Effector memory CD8-positive, alpha-beta T cell (primary cell): ENCODE measurements at regions not wholly inside any gene's neighbourhood (a gene's known extent, or its start where the extent isn't known, plus 50 kb on each side); places are given as distances from the start of the nearest gene placed in this dataset.
"Not testable (repeated sequence)": the region's sequence is repeated elsewhere in the genome, so short reads cannot be mapped to it uniquely, and the experiment has no call there.

Source experiments
- ATAC-seq: fragments of 150-1000 bp; cut with Tn5 transposase; replicated peaks from 2 replicates; pipeline ENCODE4 v1.10.0; 2021; ENCODE audit warnings: mild to moderate bottlenecking, moderate library complexity
- DNase-seq, 3 experiments: peaks; one replicate each; pipeline ENCODE4 v3.0.0; 2021
- H3K27ac Mint-ChIP-seq, 2 donors: one replicate each; pipeline ENCODE4 v1.8.0; 2022; ENCODE audit warnings: mild to moderate bottlenecking in 2 of 2, mixed read lengths in 2 of 2, moderate library complexity in 2 of 2
- H3K27me3 Mint-ChIP-seq, 2 donors: one replicate each; pipeline ENCODE4 v1.8.0; 2022; ENCODE audit warnings: mixed read lengths in 2 of 2
- H3K36me3 Mint-ChIP-seq: one replicate; pipeline ENCODE4 v1.8.0; 2022; ENCODE audit warnings: mild to moderate bottlenecking, moderate library complexity, mixed read lengths; ENCODE audit not compliant: insufficient read depth
- H3K4me1 Mint-ChIP-seq, 2 donors: one replicate each; pipeline ENCODE4 v1.8.0; 2022; ENCODE audit warnings: low read depth in 2 of 2, mixed read lengths in 2 of 2
- H3K4me3 Mint-ChIP-seq, 2 donors: one replicate each; pipeline ENCODE4 v1.8.0; 2022; ENCODE audit warnings: mild to moderate bottlenecking in 2 of 2, mixed read lengths in 2 of 2, moderate library complexity in 2 of 2
- H3K9me3 Mint-ChIP-seq, 2 donors: one replicate each; pipeline ENCODE4 v1.8.0; 2022; ENCODE audit warnings: mixed read lengths in 2 of 2

DNA sequence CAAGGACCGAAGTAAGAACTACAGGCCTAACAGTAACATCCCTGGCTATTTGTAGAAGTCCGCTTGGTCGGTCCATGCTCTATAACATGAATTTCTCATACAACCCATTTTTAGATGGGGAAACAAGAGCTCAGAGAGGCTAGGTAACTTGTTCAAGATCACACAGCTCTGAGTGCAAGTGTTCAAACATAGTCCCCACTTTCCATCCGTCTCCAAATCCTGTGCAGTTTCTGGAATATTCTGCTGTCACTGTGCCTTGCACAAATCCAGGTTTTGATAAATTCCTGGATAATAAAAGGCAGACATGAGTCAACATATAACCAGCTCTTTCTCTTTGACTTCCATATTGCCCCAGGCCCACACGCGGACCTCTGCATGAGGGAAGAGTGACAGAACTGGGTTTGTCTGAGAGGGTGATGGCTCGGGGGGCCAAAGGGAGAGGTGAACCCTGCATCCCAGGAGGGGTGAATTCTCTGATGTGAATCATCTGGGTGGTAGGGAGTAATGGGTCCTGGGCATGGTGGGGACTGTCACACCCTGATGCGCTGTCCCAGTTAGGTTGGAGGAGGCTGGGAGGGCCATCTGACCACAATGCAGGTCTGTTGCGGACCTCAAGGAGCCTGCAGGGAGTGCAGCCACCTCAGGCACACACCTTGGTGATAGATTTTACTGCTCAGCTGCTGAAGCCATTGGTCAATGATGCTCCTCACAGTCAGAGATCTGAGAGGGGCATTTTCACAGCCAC, 162.2 kb downstream of the SMAD6 start:
- Mint-ChIP-seq H3K4me1 (peaks cover 0 to 4% of the 10 kb centered on the region in 2 donors), H3K36me3 (no peaks in the 10 kb centered on the region), H3K4me3 (no peak overlapping the region), H3K9me3 (no peaks in the 10 kb centered on the region), H3K27me3 (peaks cover 74 to 90% of the 10 kb centered on the region in 2 donors), H3K27ac (no peak overlapping the region)
- ATAC-seq (no peak), DNase-seq (no peak)

DNA sequence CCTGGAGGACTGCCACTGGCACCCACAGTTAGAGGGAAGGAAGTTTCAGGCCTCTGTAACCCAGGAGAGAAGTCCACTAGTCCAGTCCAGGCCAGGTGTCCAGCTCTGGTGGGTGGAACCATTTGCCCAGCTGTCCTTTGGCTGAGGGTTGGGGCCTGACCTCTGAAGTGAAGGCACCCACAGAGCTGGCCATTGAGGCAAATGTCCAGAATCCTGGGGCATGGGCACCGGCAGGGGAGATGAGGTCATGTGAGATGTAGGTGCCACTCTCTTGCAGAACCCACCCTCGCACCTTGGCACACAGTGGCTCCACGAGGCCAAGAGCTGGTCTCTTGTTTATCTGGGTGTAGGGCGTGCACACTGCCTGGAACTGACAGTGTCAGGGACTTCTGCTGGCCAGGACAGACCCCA, 162.8 kb downstream of the SMAD6 start:
- H3K4me1 Mint-ChIP-seq: peaks cover 0 to 4% of the 10 kb centered on the region in 2 donors
- no peaks in the 10 kb centered on the region for H3K36me3 Mint-ChIP-seq
- DNase-seq (no peak), ATAC-seq (no peak)
- H3K27me3 Mint-ChIP-seq: peaks cover 68 to 87% of the 10 kb centered on the region in 2 donors
- H3K9me3 Mint-ChIP-seq: no peaks in the 10 kb centered on the region
- no peak overlapping the region for H3K4me3 Mint-ChIP-seq
- H3K27ac Mint-ChIP-seq: no peak overlapping the region

DNA sequence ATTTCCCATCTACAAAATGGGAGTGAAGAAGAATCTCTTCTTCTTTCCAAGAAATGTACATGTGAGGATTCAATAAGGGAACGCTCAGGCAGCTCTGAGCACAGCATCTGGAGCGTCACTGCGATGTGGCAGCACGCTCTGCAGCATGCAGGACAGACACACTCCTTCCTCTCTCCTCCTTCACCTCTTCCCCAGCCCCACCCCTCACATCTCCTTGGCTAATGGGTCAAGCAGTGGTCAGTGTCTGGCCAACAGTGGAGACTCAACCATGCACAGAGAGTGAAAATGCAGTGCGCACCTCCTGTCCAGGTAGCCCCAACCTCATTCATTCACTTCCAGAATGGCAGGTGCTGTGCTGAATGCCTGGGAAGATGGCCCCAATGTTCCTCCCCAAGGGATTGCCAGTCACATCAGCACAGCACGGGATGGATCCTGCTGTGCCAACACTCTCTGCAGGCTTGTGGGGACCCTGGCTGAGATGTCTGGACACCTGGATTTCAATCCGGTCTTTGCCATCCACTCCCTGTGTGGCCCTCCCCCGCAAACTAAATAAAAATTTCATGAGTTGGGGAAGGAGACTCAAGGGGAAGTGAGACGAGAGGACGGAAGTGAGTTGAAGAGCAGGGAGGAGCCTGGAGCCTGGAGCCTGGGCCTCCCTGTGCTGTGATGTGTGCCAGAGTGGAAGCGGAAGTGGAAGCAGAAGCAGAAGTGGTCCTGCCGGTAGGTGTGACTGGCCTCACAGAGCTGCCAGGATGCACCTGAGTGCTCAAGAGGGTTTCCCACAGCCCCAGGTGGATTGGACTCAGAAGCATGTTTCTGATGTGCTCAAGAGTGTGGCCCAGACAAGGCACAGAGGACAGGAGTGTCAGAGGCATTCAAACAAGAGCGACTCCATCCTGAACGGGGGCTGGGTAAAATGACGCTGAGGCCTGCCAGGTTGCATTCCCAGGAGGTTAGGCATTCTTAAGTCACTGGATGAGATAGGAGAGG, 163.9 kb downstream of the SMAD6 start:
- Mint-ChIP-seq H3K27me3 (peaks cover 58 to 77% of the 10 kb centered on the region in 2 donors), H3K4me1 (peaks cover 0 to 4% of the 10 kb centered on the region in 2 donors), H3K9me3 (no peaks in the 10 kb centered on the region), H3K27ac (no peak overlapping the region), H3K36me3 (no peaks in the 10 kb centered on the region), H3K4me3 (no peak overlapping the region)
- DNase-seq: no peak
- ATAC-seq: peak; percentile 72

DNA sequence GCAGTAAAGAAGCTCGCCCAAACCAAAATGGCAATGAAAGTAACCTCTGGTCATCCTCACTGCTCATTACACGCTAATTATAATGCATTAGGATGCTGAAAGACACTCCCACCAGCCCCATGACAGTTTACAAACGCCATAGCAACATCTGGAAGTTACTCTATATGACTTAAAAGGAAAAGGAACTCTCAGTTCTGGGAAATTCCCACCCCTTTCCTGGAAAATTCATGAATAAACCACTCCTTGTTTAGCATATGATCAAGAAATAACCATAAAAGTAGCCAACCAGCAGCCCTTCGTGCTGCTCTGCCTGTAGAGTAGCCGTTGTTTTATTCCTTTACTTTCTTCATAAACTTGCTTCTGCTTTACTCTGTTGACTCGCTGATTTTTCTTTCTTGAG, 164.6 kb downstream of the SMAD6 start:
- DNase-seq (no peak), ATAC-seq (no peak)
- H3K4me3 Mint-ChIP-seq: no peak overlapping the region
- no peak overlapping the region for H3K27ac Mint-ChIP-seq
- H3K27me3 Mint-ChIP-seq: peaks cover 53 to 69% of the 10 kb centered on the region in 2 donors
- H3K36me3 Mint-ChIP-seq: no peaks in the 10 kb centered on the region
- no peaks in the 10 kb centered on the region for H3K9me3 Mint-ChIP-seq
- peaks cover 0 to 4% of the 10 kb centered on the region in 2 donors for H3K4me1 Mint-ChIP-seq

DNA sequence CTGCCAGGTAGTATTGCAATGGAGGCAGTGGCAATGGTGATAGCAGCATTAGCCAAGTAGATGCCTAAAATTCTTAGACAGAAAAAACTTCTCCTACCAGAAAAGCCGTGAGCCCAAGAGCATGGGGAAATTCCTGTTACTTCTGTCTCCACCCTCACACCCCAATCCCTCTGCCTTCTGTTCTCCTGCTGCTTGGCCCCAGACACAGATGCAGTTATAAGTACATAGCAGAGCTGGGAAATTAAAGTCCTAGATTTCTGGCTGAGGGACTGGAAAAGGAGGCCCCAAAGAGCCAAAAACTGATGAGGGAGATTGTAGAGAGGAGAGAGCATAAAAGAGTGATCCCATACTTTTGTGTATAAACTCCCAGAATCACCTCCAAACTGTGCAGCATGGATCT, 166.9 kb downstream of the SMAD6 start:
- no peak for ATAC-seq
- Mint-ChIP-seq H3K27ac (no peak overlapping the region), H3K4me1 (no peaks in the 10 kb centered on the region), H3K4me3 (no peak overlapping the region), H3K36me3 (no peaks in the 10 kb centered on the region), H3K9me3 (no peaks in the 10 kb centered on the region), H3K27me3 (peaks cover 34 to 62% of the 10 kb centered on the region in 2 donors)
- DNase-seq: no peak

DNA sequence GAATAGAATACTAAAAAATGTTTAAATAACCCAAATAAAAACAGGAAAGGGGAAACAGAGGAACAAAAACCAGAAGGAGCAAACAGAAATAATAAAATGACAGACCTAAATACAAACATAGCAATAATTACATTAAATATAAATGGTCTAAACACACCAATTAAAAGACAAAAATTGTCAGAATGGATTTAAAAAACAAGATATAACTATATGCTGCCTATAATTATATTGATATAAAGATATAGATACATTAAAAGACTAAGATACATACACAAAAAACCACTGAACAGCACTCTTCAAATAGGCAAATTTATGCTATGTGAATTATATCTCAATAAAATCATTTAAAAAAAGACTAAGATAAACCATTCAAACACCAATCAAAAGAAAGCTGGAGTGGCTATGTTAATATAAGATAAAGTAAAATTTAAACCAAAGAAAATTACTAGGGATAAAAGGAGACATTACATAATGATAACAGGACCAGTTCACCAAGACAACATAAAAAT, 168.9 kb downstream of the SMAD6 start:
- Mint-ChIP-seq H3K27me3 (peaks cover 28 to 65% of the 10 kb centered on the region in 2 donors), H3K4me3 (no peak overlapping the region), H3K4me1 (no peaks in the 10 kb centered on the region), H3K27ac (no peak overlapping the region), H3K36me3 (no peaks in the 10 kb centered on the region), H3K9me3 (no peaks in the 10 kb centered on the region)
- DNase-seq: no peak
- no peak for ATAC-seq

DNA sequence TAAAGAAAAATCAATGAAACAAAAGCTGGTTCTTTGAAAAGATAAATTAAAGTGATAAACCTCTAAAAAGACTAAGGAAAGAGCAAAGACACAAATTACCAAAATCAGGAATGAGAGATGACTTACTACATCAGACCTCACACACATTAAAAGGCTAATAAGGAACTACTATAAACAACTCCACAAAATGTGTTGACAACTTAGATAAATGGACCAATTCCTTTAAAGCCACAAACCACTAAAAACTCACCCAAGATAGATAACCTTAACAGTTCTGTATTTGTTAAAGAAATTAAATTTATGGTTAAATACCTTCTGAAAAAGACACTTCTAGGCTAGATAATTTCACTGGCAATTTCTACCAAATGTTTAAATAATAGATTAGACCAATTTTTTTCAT, 170.4 kb downstream of the SMAD6 start:
- ATAC-seq (no peak), DNase-seq (no peak)
- H3K4me3 Mint-ChIP-seq: no peak overlapping the region
- H3K27me3 Mint-ChIP-seq: peaks cover 18 to 65% of the 10 kb centered on the region in 2 donors
- H3K27ac Mint-ChIP-seq: no peak overlapping the region
- no peaks in the 10 kb centered on the region for H3K36me3 Mint-ChIP-seq
- no peaks in the 10 kb centered on the region for H3K4me1 Mint-ChIP-seq
- no peaks in the 10 kb centered on the region for H3K9me3 Mint-ChIP-seq

DNA sequence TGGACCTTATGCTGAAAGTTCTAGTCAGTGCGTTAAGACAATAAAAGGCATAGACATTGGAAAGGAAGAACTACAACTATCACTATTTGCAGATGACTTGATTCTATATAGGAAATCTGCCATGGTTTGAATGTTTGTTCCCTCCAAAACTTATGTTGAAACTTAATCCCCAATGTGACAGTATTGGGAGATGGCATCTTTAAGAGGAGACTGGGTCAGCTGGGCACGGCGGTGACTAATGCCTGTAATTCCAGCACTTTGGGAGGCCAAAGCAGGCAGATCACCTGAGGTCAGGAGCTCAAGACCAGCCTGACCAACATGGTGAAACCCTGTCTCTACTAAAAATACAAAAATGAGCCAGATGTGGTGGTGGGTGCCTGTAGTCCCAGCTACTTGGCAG, 171.3 kb downstream of the SMAD6 start:
- H3K36me3 Mint-ChIP-seq, ATAC-seq, H3K4me3 Mint-ChIP-seq, H3K9me3 Mint-ChIP-seq, H3K4me1 Mint-ChIP-seq, H3K27ac Mint-ChIP-seq, DNase-seq: not testable (repeated sequence)
- H3K27me3 Mint-ChIP-seq: peaks cover 9 to 65% of the 10 kb centered on the region in 2 donors

DNA sequence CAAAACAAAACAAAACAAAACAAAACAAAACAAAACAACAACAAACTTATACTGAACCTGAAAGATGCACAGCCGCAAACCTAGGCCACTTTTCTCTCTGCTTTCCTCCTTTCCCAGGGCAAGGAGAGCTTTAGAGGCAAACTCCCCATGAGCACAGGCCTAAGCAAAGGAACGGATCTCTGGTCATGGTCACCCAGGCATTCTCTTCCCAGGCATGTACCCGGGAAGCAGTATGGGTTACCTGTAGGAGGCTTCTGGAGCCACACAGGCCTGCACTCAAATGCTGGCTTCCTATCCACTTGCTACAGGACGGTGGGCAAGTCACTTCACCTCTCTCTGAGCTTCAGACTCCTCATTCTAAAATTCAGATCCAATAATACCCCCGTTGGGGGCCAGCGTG, 171.8 kb downstream of the SMAD6 start:
- ATAC-seq: no peak
- no peak overlapping the region for H3K4me3 Mint-ChIP-seq
- H3K27ac Mint-ChIP-seq: no peak overlapping the region
- no peaks in the 10 kb centered on the region for H3K36me3 Mint-ChIP-seq
- H3K27me3 Mint-ChIP-seq: peaks cover 4 to 65% of the 10 kb centered on the region in 2 donors
- no peaks in the 10 kb centered on the region for H3K9me3 Mint-ChIP-seq
- H3K4me1 Mint-ChIP-seq: no peaks in the 10 kb centered on the region
- no peak for DNase-seq

DNA sequence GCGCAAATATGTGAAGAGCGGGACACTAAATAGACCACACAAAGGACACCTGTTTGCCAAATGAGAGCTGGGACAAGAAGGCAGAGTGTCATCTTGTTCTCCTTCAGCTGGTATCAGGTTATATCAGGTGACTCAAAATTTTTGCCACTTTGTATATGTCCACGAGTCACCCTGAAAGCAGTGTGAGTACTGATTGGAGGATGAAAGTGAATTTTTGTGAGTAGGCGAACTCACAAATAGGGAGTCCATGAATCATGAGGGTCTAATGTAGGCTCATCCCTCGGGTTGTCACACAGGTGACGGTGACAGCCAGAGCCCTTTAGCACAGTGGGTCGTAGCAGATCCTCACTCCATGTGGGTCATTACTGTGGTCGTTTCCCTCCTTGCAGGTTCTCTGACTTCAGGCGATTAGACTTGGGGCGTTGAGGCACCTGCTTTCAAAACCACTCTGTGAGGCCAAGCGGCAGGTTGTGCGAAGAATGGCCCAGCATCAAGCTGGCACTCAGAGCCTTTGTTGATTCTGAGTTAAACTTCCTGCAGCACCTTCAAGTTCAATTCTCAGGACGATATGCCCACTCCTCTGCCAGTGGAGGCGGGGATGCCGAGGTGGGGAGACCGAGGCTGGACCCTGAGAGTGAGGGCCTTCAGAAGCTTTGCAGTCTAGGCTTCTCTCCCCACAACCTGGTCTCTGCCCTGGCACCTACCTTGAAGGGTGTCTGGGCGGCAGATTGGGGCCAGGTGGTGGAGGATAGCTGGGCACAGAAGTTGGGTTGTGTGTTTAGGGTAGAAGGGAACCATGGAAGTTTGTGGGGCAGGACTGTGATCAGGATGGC, 173.8 kb downstream of the SMAD6 start:
- H3K27me3 Mint-ChIP-seq: peaks cover under 1 to 73% of the 10 kb centered on the region in 2 donors
- no peaks in the 10 kb centered on the region for H3K4me1 Mint-ChIP-seq
- no peak overlapping the region for H3K27ac Mint-ChIP-seq
- no peak overlapping the region for H3K4me3 Mint-ChIP-seq
- no peak for DNase-seq
- ATAC-seq: no peak
- H3K9me3 Mint-ChIP-seq: no peaks in the 10 kb centered on the region
- H3K36me3 Mint-ChIP-seq: no peaks in the 10 kb centered on the region

DNA sequence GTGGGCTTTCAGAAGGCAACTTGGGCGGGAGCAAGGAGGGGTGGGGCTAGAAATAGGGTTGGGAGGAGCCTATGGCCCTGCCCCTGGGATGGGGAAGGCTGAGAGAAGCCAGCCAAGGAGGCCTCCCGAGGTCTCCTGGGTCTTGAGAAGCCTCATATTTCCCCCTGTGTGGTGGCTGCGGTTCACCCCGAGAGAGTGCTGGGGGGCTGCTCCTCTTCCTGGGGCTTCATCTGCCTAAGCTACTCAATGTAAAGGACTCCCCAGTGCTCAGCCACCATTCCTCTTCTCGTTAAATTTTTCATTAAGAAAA, 174.3 kb downstream of the SMAD6 start:
- Mint-ChIP-seq H3K4me3 (no peak overlapping the region), H3K9me3 (no peaks in the 10 kb centered on the region), H3K4me1 (no peaks in the 10 kb centered on the region), H3K27ac (no peak overlapping the region), H3K36me3 (no peaks in the 10 kb centered on the region), H3K27me3 (peaks cover 6 to 79% of the 10 kb centered on the region in 2 donors)
- no peak for DNase-seq
- no peak for ATAC-seq

DNA sequence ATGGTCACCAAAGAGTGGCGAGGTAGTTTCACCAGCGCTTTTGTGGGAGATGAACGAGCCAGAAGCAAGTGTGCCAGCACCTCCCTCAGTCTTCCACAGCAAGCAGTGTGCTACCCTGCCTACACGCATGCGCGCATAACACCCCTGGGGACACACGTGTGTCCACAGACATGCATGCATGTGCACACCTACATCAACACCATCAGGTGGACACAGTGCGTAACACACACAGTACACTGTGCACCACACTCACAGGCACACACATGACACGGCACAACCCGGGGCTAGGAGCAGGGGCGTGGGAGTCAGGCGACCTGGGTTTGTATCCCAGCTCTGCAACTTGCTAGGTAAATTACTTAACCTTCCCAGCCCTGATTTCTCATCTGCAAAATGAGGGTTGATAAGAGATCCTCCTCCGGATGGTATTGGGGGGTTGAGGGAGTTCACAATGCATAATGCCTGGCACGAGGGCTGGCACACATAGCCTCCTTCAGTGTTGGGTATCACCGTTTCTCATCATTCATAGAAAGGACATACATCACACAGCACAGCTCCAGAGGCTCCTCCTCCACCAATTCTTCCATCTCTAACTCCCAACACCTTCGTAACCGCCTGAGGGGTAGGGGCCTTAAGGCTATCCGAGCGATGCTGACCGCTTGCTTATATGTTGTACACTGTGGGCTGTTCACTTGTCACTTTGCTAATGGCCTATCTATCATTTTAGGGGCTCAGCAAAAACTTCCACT, 174.9 kb downstream of the SMAD6 start:
- H3K9me3 Mint-ChIP-seq: no peaks in the 10 kb centered on the region
- no peak overlapping the region for H3K27ac Mint-ChIP-seq
- peaks cover 6 to 84% of the 10 kb centered on the region in 2 donors for H3K27me3 Mint-ChIP-seq
- no peaks in the 10 kb centered on the region for H3K4me1 Mint-ChIP-seq
- DNase-seq (no peak), ATAC-seq (no peak)
- H3K4me3 Mint-ChIP-seq: no peak overlapping the region
- no peaks in the 10 kb centered on the region for H3K36me3 Mint-ChIP-seq
